Adrenal gland (tissue), 5 donors: ENCODE measurements at regions not wholly inside any gene's neighbourhood (a gene's known extent, or its start where the extent isn't known, plus 50 kb on each side); places are given as distances from the start of the nearest gene placed in this dataset.

Source experiments
- POLR2A ChIP-seq, 2 donors: fragments of 450-650 bp; IDR thresholded peaks; one replicate each; pipeline ENCODE4 v1.6.1; 2017; ENCODE audit warnings: antibody characterized with exemption in 2 of 2, mild to moderate bottlenecking in 2 of 2, moderate library complexity in 1 of 2
- TF ChIP-seq, protein P1 (sequence below), 6 experiments: fragments of 450-650 bp in 4 of 6; fragments of 200-600 bp in 2 of 6; sonication (generic) in 1 of 6; IDR thresholded peaks; 1 replicate in 5 of 6; 2 replicates in 1 of 6; pipeline versions ENCODE4 v1.5.1 to v1.8.0; 2016 to 2021; ENCODE audit warnings: antibody characterized with exemption in 6 of 6, mild to moderate bottlenecking in 2 of 6, moderate library complexity in 1 of 6
- donor health status: DM: no; HTN: no; CAD: no.

DNA sequence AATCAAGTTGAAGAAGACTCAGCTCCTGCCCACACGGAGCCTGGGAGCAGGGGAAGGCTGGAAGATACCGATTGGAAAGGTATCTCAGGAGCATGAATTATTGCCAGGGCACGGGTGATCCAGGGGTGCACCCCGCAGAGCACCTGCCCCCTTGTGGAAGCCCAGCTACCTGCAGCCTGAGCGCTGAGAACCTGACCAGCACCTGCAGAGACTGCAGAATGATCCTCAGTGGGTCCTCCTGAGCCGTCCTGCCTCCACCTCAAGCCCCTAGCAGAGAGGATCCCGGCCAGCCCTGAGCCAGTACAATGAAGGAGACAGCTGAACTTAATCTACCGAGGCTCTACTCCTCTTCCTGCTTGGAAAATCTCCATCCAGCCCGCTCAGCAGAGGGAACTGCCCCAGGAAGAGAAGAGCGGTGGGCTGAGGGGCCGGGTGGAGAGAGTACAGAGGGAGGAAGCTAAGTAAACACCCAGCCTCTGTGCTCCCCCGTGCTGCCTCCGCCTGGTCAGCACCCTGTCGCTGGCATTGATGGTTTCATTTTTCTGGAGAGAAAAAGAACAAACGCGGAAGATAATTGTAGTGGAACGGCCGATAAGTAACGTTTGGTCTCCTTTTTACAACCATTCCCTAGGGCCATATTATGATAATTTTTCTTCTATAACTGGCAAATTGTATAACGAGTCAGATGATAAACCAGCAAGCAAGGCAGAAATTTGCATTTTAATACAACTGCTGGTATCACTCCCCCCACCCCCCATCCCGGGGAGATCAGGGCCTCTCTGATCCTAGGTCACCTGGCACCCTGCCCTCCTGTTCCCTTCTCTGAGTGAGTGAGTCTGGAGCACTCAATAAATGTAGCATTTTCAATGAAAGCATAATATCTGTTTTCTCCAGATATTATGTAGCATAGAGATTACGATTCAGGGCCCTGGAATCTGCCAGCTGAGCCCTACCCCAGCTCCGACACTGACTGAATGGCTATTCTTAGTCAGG, 204.5 kb upstream of the RPL38 start:
- TF ChIP-seq POLR2A (IDR thresholded peaks at IDR 0.05), result no peak
- TF ChIP-seq, protein P1, sequence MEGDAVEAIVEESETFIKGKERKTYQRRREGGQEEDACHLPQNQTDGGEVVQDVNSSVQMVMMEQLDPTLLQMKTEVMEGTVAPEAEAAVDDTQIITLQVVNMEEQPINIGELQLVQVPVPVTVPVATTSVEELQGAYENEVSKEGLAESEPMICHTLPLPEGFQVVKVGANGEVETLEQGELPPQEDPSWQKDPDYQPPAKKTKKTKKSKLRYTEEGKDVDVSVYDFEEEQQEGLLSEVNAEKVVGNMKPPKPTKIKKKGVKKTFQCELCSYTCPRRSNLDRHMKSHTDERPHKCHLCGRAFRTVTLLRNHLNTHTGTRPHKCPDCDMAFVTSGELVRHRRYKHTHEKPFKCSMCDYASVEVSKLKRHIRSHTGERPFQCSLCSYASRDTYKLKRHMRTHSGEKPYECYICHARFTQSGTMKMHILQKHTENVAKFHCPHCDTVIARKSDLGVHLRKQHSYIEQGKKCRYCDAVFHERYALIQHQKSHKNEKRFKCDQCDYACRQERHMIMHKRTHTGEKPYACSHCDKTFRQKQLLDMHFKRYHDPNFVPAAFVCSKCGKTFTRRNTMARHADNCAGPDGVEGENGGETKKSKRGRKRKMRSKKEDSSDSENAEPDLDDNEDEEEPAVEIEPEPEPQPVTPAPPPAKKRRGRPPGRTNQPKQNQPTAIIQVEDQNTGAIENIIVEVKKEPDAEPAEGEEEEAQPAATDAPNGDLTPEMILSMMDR (IDR thresholded peaks at IDR 0.05), result peak; percentile 33 to 57 (median 43)
